ENCODE measurements at regions not wholly inside any gene's neighbourhood (a gene's known extent, or its start where the extent isn't known, plus 50 kb on each side); places are given as distances from the start of the nearest gene placed in this dataset.

DNA sequence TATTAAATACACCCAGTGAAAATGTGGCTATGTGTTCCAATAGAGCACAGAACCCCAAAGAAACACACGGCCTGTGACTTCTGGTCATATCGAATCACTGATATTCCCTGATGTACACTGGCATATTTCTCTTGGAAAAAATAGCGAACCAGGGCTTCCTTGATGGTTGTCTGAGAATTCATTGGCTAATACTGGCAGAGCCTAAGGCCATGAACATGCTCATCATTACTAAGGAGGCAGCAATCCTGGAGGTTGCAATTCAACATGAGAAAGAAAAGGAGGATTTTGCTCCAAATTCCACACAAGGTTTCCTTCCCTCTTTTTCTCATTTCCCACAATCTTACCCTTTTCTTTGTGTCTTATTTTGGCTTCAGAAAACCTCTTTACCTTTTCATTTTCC, 212.9 kb upstream of the HMGA2 start:
- no peak overlapping the region for H3K27ac Mint-ChIP-seq
- Histone ChIP-seq H3K9me3 (ENCODE audit: control insufficient read depth in 2 of 2, low read length in 2 of 2) (no peaks in the 10 kb centered on the region), H3K4me1 (ENCODE audit: control insufficient read depth, insufficient read depth, low read length, poor library complexity, severe bottlenecking) (no peaks in the 10 kb centered on the region), H3K27me3 (ENCODE audit: control insufficient read depth, insufficient read depth, low read length) (no peaks in the 10 kb centered on the region), H3K36me3 (ENCODE audit: control insufficient read depth, insufficient read depth, low read length) (no peaks in the 10 kb centered on the region), H3K4me3 (ENCODE audit: low read depth, low read length) (no peak overlapping the region), H3K27ac (ENCODE audit: insufficient read depth, low read length, poor library complexity, severe bottlenecking) (no peak overlapping the region)
- DNase-seq: no peak
- H3K27me3 Mint-ChIP-seq: no peaks in the 10 kb centered on the region
- no peaks in the 10 kb centered on the region for H3K36me3 Mint-ChIP-seq
- no peak overlapping the region for H3K4me3 Mint-ChIP-seq
- peaks cover 0 to 6% (median 0%) of the 10 kb centered on the region in 7 donors for H3K9me3 Mint-ChIP-seq
- no peaks in the 10 kb centered on the region for H3K4me1 Mint-ChIP-seq
- no peak for ATAC-seq (ENCODE audit: low read depth in 2 of 2)

DNA sequence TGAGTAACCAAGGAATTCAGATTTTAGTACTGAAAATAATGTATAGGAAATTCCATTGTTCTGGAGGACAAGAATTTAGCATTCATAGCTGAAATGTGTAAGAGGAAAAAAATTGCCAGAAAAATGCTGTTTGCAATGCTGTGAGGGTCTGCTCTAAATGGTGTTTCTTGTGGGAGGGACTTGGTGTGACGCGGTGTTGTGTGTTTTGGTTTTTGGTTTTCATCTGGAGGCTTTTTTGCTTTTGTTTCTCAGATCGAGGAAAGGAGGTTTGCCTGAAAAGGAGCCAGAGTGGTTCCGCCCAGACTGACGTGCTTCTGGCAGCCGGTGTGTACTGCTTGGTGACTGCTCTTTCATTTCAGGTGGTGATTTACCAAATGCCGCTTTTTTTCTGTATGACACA, 211.8 kb upstream of the HMGA2 start:
- Histone ChIP-seq H3K27ac (ENCODE audit: insufficient read depth, low read length, poor library complexity, severe bottlenecking) (no peak overlapping the region), H3K36me3 (ENCODE audit: control insufficient read depth, insufficient read depth, low read length) (no peaks in the 10 kb centered on the region), H3K4me3 (ENCODE audit: low read depth, low read length) (no peak overlapping the region), H3K9me3 (ENCODE audit: control insufficient read depth in 2 of 2, low read length in 2 of 2) (no peaks in the 10 kb centered on the region), H3K27me3 (ENCODE audit: control insufficient read depth, insufficient read depth, low read length) (no peaks in the 10 kb centered on the region), H3K4me1 (ENCODE audit: control insufficient read depth, insufficient read depth, low read length, poor library complexity, severe bottlenecking) (no peaks in the 10 kb centered on the region)
- no peak overlapping the region for H3K27ac Mint-ChIP-seq
- no peaks in the 10 kb centered on the region for H3K36me3 Mint-ChIP-seq
- no peaks in the 10 kb centered on the region for H3K27me3 Mint-ChIP-seq
- no peak overlapping the region for H3K4me3 Mint-ChIP-seq
- DNase-seq: no peak
- no peaks in the 10 kb centered on the region for H3K4me1 Mint-ChIP-seq
- no peak for ATAC-seq (ENCODE audit: low read depth in 2 of 2)
- H3K9me3 Mint-ChIP-seq: peaks cover 0 to 7% (median 0%) of the 10 kb centered on the region in 7 donors

DNA sequence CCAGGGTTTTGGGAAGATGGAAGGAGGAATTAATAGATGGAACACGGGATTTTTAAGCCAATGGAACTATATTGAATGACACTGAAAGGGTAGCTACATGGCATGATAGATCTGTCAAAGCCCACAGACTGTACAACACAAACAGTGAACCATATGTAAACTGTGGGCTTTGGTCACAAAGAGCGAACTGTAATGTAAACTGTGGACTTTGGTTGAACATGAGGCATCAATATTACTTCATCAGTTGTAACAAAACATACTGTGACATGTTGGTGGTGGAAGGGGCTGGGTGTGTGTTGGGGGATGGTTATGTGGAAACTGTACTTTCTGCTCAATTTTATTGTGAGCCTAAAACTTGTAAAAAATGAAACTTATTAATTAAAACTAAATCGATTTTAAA, 210.6 kb upstream of the HMGA2 start:
- no peak overlapping the region for H3K27ac Mint-ChIP-seq
- no peaks in the 10 kb centered on the region for H3K27me3 Mint-ChIP-seq
- H3K27me3 ChIP-seq (ENCODE audit: control insufficient read depth, insufficient read depth, low read length): no peaks in the 10 kb centered on the region
- H3K4me3 ChIP-seq (ENCODE audit: low read depth, low read length): no peak overlapping the region
- no peaks in the 10 kb centered on the region for H3K4me1 ChIP-seq (ENCODE audit: control insufficient read depth, insufficient read depth, low read length, poor library complexity, severe bottlenecking)
- H3K9me3 ChIP-seq (ENCODE audit: control insufficient read depth in 2 of 2, low read length in 2 of 2): no peaks in the 10 kb centered on the region
- DNase-seq (no peak), ATAC-seq (ENCODE audit: low read depth in 2 of 2) (no peak)
- no peaks in the 10 kb centered on the region for H3K36me3 Mint-ChIP-seq
- H3K9me3 Mint-ChIP-seq: peaks cover 0 to 5% (median 0%) of the 10 kb centered on the region in 7 donors
- no peaks in the 10 kb centered on the region for H3K36me3 ChIP-seq (ENCODE audit: control insufficient read depth, insufficient read depth, low read length)
- no peak overlapping the region for H3K4me3 Mint-ChIP-seq
- H3K27ac ChIP-seq (ENCODE audit: insufficient read depth, low read length, poor library complexity, severe bottlenecking): no peak overlapping the region
- H3K4me1 Mint-ChIP-seq: no peaks in the 10 kb centered on the region

GRCh38 chr12:65614259-65614889, 209.9 kb upstream of the HMGA2 start:
- DNase-seq (no peak), ATAC-seq (ENCODE audit: low read depth in 2 of 2) (no peak)
- Histone ChIP-seq H3K4me1 (ENCODE audit: control insufficient read depth, insufficient read depth, low read length, poor library complexity, severe bottlenecking) (no peaks in the 10 kb centered on the region), H3K4me3 (ENCODE audit: low read depth, low read length) (no peak overlapping the region), H3K9me3 (ENCODE audit: control insufficient read depth in 2 of 2, low read length in 2 of 2) (no peaks in the 10 kb centered on the region), H3K27me3 (ENCODE audit: control insufficient read depth, insufficient read depth, low read length) (no peaks in the 10 kb centered on the region), H3K36me3 (ENCODE audit: control insufficient read depth, insufficient read depth, low read length) (no peaks in the 10 kb centered on the region), H3K27ac (ENCODE audit: insufficient read depth, low read length, poor library complexity, severe bottlenecking) (no peak overlapping the region)
- H3K36me3 Mint-ChIP-seq: no peaks in the 10 kb centered on the region
- no peak overlapping the region for H3K4me3 Mint-ChIP-seq
- no peak overlapping the region for H3K27ac Mint-ChIP-seq
- no peaks in the 10 kb centered on the region for H3K27me3 Mint-ChIP-seq
- H3K9me3 Mint-ChIP-seq: peaks cover 0 to 4% (median 0%) of the 10 kb centered on the region in 7 donors
- no peaks in the 10 kb centered on the region for H3K4me1 Mint-ChIP-seq

DNA sequence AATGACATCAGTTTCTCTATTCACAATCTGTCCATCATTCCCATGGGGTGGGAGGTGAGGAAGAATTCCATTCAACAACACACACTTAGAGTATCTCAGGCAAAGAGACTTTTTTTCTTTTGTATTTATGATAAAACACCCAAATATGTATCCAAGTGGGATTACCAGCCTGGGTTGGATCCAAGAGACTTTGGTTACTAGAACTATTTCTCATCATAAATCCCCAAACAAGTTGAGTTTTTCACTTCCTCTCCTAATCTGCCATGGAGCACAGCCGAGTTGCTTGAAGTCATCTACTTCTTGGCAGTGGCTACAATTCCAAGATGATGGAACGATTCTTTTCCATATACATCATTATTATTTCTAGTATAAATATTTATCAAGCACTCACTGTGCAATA, 209.2 kb upstream of the HMGA2 start:
- Mint-ChIP-seq H3K27ac (no peak overlapping the region), H3K27me3 (no peaks in the 10 kb centered on the region), H3K36me3 (no peaks in the 10 kb centered on the region), H3K4me3 (no peak overlapping the region), H3K9me3 (peaks cover 0 to 4% (median 0%) of the 10 kb centered on the region in 7 donors), H3K4me1 (no peaks in the 10 kb centered on the region)
- Histone ChIP-seq H3K36me3 (ENCODE audit: control insufficient read depth, insufficient read depth, low read length) (no peaks in the 10 kb centered on the region), H3K27me3 (ENCODE audit: control insufficient read depth, insufficient read depth, low read length) (no peaks in the 10 kb centered on the region), H3K27ac (ENCODE audit: insufficient read depth, low read length, poor library complexity, severe bottlenecking) (no peak overlapping the region), H3K4me3 (ENCODE audit: low read depth, low read length) (no peak overlapping the region), H3K9me3 (ENCODE audit: control insufficient read depth in 2 of 2, low read length in 2 of 2) (no peaks in the 10 kb centered on the region), H3K4me1 (ENCODE audit: control insufficient read depth, insufficient read depth, low read length, poor library complexity, severe bottlenecking) (no peaks in the 10 kb centered on the region)
- DNase-seq (no peak), ATAC-seq (ENCODE audit: low read depth in 2 of 2) (no peak)

DNA sequence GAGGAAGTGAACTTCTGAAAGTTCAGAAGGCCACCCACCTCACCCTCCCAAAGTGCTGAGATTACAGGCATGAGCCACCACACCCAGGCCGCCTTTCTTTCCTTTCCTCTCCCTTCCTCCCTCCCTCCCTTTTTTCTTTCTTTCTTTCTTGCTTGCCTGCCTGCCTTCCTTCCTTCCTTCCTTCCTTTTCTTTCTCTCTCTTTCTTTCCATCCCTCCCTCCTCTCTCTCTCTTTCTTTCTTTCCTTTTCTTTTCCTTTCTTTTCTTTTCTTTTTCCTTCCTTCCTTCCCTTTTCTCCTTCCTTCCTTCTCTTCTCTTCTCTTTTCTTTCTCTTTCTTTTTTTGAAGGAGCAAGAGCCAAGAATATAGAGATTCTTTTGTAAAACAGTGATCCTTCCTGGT, 208.3 kb upstream of the HMGA2 start:
- no peak for DNase-seq
- Histone ChIP-seq H3K27me3 (ENCODE audit: control insufficient read depth, insufficient read depth, low read length) (no peaks in the 10 kb centered on the region), H3K4me3 (ENCODE audit: low read depth, low read length) (no peak overlapping the region), H3K36me3 (ENCODE audit: control insufficient read depth, insufficient read depth, low read length) (no peaks in the 10 kb centered on the region), H3K9me3 (ENCODE audit: control insufficient read depth in 2 of 2, low read length in 2 of 2) (no peaks in the 10 kb centered on the region), H3K4me1 (ENCODE audit: control insufficient read depth, insufficient read depth, low read length, poor library complexity, severe bottlenecking) (no peaks in the 10 kb centered on the region), H3K27ac (ENCODE audit: insufficient read depth, low read length, poor library complexity, severe bottlenecking) (no peak overlapping the region)
- Mint-ChIP-seq H3K36me3 (no peaks in the 10 kb centered on the region), H3K27ac (no peak overlapping the region), H3K27me3 (no peaks in the 10 kb centered on the region), H3K4me3 (no peak overlapping the region), H3K4me1 (no peaks in the 10 kb centered on the region), H3K9me3 (peaks cover 0 to 4% (median 0%) of the 10 kb centered on the region in 7 donors)
- no peak for ATAC-seq (ENCODE audit: low read depth in 2 of 2)

DNA sequence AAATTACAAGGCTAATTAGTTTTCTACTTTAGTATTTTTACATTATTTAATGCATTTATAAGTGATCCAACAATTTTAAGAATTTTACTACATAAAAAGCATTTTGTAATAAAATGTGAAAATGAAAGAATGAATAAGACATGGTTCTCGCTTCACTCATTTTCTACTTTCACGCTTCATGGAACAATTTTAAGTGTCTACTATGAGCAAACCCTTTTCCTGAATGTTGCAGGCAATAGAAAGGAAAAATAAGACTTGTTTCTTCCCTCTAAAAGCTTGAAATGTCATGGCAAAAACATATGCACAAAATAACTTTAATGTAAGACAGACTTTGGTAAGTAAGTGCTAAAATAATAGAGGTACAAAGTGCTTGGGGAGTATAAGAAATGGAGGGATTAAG, 205.7 kb upstream of the HMGA2 start:
- no peak for ATAC-seq (ENCODE audit: low read depth in 2 of 2)
- no peak overlapping the region for H3K27ac Mint-ChIP-seq

DNA sequence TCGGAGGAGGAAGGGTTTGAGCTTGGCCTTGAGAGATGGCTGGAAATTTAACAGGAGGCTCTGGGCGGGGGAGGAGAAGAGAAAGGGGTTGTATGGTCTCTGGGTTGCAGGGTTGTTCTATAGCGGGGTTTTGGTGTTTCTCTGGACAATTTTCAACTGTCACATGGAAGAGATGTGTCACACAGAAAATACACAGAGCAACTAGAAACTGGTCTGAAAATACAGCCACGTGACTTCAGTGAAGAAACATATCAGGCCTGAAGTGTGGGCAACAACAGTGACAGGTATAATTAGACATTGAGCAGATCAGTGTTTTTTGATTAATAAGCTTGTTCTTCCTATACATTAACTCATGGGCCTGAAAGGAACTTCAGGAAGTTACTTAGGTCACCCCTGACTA, 205.3 kb upstream of the HMGA2 start:
- H3K27ac ChIP-seq (ENCODE audit: insufficient read depth, low read length, poor library complexity, severe bottlenecking): no peak overlapping the region
- DNase-seq (no peak), ATAC-seq (ENCODE audit: low read depth in 2 of 2) (no peak)
- Mint-ChIP-seq H3K4me1 (no peaks in the 10 kb centered on the region), H3K4me3 (no peak overlapping the region), H3K9me3 (peaks cover 0 to 2% (median 0%) of the 10 kb centered on the region in 7 donors), H3K36me3 (no peaks in the 10 kb centered on the region), H3K27me3 (no peaks in the 10 kb centered on the region), H3K27ac (no peak overlapping the region)
- no peaks in the 10 kb centered on the region for H3K36me3 ChIP-seq (ENCODE audit: control insufficient read depth, insufficient read depth, low read length)
- H3K4me3 ChIP-seq (ENCODE audit: low read depth, low read length): no peak overlapping the region
- H3K9me3 ChIP-seq (ENCODE audit: control insufficient read depth in 2 of 2, low read length in 2 of 2): no peaks in the 10 kb centered on the region
- no peaks in the 10 kb centered on the region for H3K4me1 ChIP-seq (ENCODE audit: control insufficient read depth, insufficient read depth, low read length, poor library complexity, severe bottlenecking)
- no peaks in the 10 kb centered on the region for H3K27me3 ChIP-seq (ENCODE audit: control insufficient read depth, insufficient read depth, low read length)

More for the DNA sequence above, 205.7 kb upstream of the HMGA2 start:
- H3K27me3 ChIP-seq (ENCODE audit: control insufficient read depth, insufficient read depth, low read length): no peaks in the 10 kb centered on the region
- Mint-ChIP-seq H3K4me3 (no peak overlapping the region), H3K36me3 (no peaks in the 10 kb centered on the region), H3K9me3 (peaks cover 0 to 2% (median 0%) of the 10 kb centered on the region in 7 donors), H3K27me3 (no peaks in the 10 kb centered on the region), H3K4me1 (no peaks in the 10 kb centered on the region)
- no peaks in the 10 kb centered on the region for H3K9me3 ChIP-seq (ENCODE audit: control insufficient read depth in 2 of 2, low read length in 2 of 2)
- DNase-seq: no peak
- H3K4me3 ChIP-seq (ENCODE audit: low read depth, low read length): no peak overlapping the region
- H3K4me1 ChIP-seq (ENCODE audit: control insufficient read depth, insufficient read depth, low read length, poor library complexity, severe bottlenecking): no peaks in the 10 kb centered on the region
- no peak overlapping the region for H3K27ac ChIP-seq (ENCODE audit: insufficient read depth, low read length, poor library complexity, severe bottlenecking)
- no peaks in the 10 kb centered on the region for H3K36me3 ChIP-seq (ENCODE audit: control insufficient read depth, insufficient read depth, low read length)
